Panc1 (cell line): ENCODE measurements at regions not wholly inside any gene's neighbourhood (a gene's known extent, or its start where the extent isn't known, plus 50 kb on each side); places are given as distances from the start of the nearest gene placed in this dataset.

ENCODE experiments used
- ATAC-seq: fragments of 200-7000 bp; cut with Tn5 transposase; 2 replicates; pipeline ENCODE4 v1.9.1; 2020; ENCODE audit warnings: mild to moderate bottlenecking, moderate library complexity
- BruUV-seq: library from RNA; stranded (reverse); fragments of 400-500 nt; replicated peaks from 2 replicates; lab custom pipeline; 2021; lab: Mats Ljungman, UMichigan
- CTCF ChIA-PET: fragments of 300-600 bp; sonication (Branson Sonifier 250); formaldehyde crosslinking; loops from one replicate; lab custom pipeline; 2022; ENCODE audit warnings: antibody characterized with exemption; lab: Charles Lee
- POLR2A ChIA-PET: fragments of 300-600 bp; sonication (Branson Sonifier 250); formaldehyde crosslinking; loops from one replicate; lab custom pipeline; 2022; ENCODE audit warnings: antibody characterized with exemption; lab: Charles Lee
- DNase-seq: peaks from one replicate; pipeline ENCODE4 v3.0.0-alpha.2; 2010; ENCODE audit warnings: low read depth, low spot score
- H3K27ac ChIP-seq: 2 replicates; pipeline ENCODE4 v1.5.1; 2011; ENCODE audit warnings: mild to moderate bottlenecking, low read length, inconsistent platforms
- H3K27me3 ChIP-seq: fragments of 200-500 bp; sonication (Bioruptor generic); 2 replicates; pipeline ENCODE4 v1.6.0; 2014; ENCODE audit warnings: low read length, inconsistent platforms; ENCODE audit not compliant: control insufficient read depth, insufficient read depth
- H3K36me3 ChIP-seq: fragments of 200-500 bp; sonication (Bioruptor generic); 2 replicates; pipeline ENCODE4 v1.5.1; 2014; ENCODE audit warnings: inconsistent platforms, mild to moderate bottlenecking, low read length, moderate library complexity; ENCODE audit not compliant: control insufficient read depth, insufficient read depth
- H3K4me1 ChIP-seq: 2 replicates; pipeline ENCODE4 v1.5.1; 2011; ENCODE audit warnings: inconsistent platforms, mild to moderate bottlenecking, low read length, moderate library complexity; ENCODE audit not compliant: control insufficient read depth, insufficient read depth
- H3K4me3 ChIP-seq, 2 experiments: 2 replicates each; pipeline ENCODE4 v1.5.1; 2011 to 2012; ENCODE audit warnings: low read depth in 2 of 2, low read length in 2 of 2, mild to moderate bottlenecking in 2 of 2, inconsistent platforms in 1 of 2, moderate library complexity in 1 of 2
- H3K9me3 ChIP-seq: fragments of 200-500 bp; sonication (Bioruptor generic); 2 replicates; pipeline ENCODE4 v1.5.1; 2014; ENCODE audit warnings: low read depth, mild to moderate bottlenecking, inconsistent platforms, low read length, moderate library complexity; ENCODE audit not compliant: control insufficient read depth, insufficient read depth
- POLR2AphosphoS5 ChIP-seq: IDR thresholded peaks from 2 replicates; pipeline ENCODE4 v1.6.1; 2012; ENCODE audit warnings: mild to moderate bottlenecking, low read depth, low read length, moderate library complexity
- SIN3A ChIP-seq: IDR thresholded peaks from 2 replicates; pipeline ENCODE4 v1.6.1; 2012; ENCODE audit warnings: low read depth, mild to moderate bottlenecking, low read length, moderate library complexity, borderline replicate concordance; ENCODE audit not compliant: insufficient read depth
- TCF7L2 ChIP-seq: IDR thresholded peaks from 2 replicates; pipeline ENCODE4 v1.6.1; 2011; ENCODE audit warnings: mild to moderate bottlenecking, low read depth, low read length, inconsistent platforms
- in situ Hi-C: cut with HindIII; loops from 2 replicates; pipeline ENCODE4 v1.10.0; 2016; ENCODE audit warnings: low sequenced_read_pairs, low pct_unique_long_range_greater_than_20kb
- intact Hi-C: fragments of 100-400 bp; cut with micrococcal nuclease; formaldehyde crosslinking; loops from one replicate; pipeline ENCODE4 v1.10.0; 2022; ENCODE audit not compliant: unreplicated experiment
- TF ChIP-seq, protein P1 (sequence below), 2 experiments: IDR thresholded peaks; 2 replicates each; pipeline ENCODE4 v1.6.1; 2011 to 2012; ENCODE audit warnings: low read depth in 2 of 2, control low read depth in 1 of 2, low read length in 1 of 2, mild to moderate bottlenecking in 1 of 2, moderate library complexity in 1 of 2; ENCODE audit not compliant: insufficient read depth in 1 of 2
- TF ChIP-seq, protein P2 (sequence below): fragments of 450-650 bp; IDR thresholded peaks from 2 replicates; pipeline ENCODE4 v1.5.1; 2017; ENCODE audit warnings: mild to moderate bottlenecking

GRCh38 chr2:7632420-7632819 is 715.2 kb downstream of the RNF144A start:
- Histone ChIP-seq H3K27ac (no peak overlapping the region), H3K4me1 (no peaks in the 10 kb centered on the region), H3K27me3 (no peaks in the 10 kb centered on the region), H3K36me3 (no peaks in the 10 kb centered on the region), H3K4me3 (no peak overlapping the region), H3K9me3 (no peaks in the 10 kb centered on the region)
- in situ Hi-C loops, result no loop called here
- ChIA-PET POLR2A (no interaction called here), CTCF (no interaction called here)
- ATAC-seq (no peak), DNase-seq (no peak)
- TF ChIP-seq, protein P1, sequence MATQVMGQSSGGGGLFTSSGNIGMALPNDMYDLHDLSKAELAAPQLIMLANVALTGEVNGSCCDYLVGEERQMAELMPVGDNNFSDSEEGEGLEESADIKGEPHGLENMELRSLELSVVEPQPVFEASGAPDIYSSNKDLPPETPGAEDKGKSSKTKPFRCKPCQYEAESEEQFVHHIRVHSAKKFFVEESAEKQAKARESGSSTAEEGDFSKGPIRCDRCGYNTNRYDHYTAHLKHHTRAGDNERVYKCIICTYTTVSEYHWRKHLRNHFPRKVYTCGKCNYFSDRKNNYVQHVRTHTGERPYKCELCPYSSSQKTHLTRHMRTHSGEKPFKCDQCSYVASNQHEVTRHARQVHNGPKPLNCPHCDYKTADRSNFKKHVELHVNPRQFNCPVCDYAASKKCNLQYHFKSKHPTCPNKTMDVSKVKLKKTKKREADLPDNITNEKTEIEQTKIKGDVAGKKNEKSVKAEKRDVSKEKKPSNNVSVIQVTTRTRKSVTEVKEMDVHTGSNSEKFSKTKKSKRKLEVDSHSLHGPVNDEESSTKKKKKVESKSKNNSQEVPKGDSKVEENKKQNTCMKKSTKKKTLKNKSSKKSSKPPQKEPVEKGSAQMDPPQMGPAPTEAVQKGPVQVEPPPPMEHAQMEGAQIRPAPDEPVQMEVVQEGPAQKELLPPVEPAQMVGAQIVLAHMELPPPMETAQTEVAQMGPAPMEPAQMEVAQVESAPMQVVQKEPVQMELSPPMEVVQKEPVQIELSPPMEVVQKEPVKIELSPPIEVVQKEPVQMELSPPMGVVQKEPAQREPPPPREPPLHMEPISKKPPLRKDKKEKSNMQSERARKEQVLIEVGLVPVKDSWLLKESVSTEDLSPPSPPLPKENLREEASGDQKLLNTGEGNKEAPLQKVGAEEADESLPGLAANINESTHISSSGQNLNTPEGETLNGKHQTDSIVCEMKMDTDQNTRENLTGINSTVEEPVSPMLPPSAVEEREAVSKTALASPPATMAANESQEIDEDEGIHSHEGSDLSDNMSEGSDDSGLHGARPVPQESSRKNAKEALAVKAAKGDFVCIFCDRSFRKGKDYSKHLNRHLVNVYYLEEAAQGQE (IDR thresholded peaks at IDR 0.05; ENCODE audit: insufficient read depth in 1 of 2, low read depth in 2 of 2, low read length in 1 of 2), result no peak
- TF ChIP-seq, protein P2, sequence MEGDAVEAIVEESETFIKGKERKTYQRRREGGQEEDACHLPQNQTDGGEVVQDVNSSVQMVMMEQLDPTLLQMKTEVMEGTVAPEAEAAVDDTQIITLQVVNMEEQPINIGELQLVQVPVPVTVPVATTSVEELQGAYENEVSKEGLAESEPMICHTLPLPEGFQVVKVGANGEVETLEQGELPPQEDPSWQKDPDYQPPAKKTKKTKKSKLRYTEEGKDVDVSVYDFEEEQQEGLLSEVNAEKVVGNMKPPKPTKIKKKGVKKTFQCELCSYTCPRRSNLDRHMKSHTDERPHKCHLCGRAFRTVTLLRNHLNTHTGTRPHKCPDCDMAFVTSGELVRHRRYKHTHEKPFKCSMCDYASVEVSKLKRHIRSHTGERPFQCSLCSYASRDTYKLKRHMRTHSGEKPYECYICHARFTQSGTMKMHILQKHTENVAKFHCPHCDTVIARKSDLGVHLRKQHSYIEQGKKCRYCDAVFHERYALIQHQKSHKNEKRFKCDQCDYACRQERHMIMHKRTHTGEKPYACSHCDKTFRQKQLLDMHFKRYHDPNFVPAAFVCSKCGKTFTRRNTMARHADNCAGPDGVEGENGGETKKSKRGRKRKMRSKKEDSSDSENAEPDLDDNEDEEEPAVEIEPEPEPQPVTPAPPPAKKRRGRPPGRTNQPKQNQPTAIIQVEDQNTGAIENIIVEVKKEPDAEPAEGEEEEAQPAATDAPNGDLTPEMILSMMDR, result no peak
- TF ChIP-seq SIN3A (no peak), TCF7L2 (no peak), POLR2AphosphoS5 (no peak)
- no TSS peak for BruUV-seq
- intact Hi-C loops, result no loop called here

- Histone ChIP-seq H3K4me1 (no peaks in the 10 kb centered on the region), H3K9me3 (no peaks in the 10 kb centered on the region), H3K27ac (no peak overlapping the region), H3K4me3 (no peak overlapping the region), H3K27me3 (no peaks in the 10 kb centered on the region), H3K36me3 (no peaks in the 10 kb centered on the region)
- ChIA-PET POLR2A (no interaction called here), CTCF (no interaction called here)
- intact Hi-C loops, result no loop called here
- in situ Hi-C loops, result no loop called here
- TF ChIP-seq, protein P2, result no peak
- TF ChIP-seq, protein P1 (IDR thresholded peaks at IDR 0.05; ENCODE audit: insufficient read depth in 1 of 2, low read depth in 2 of 2, low read length in 1 of 2), result no peak
- no peak for TF ChIP-seq TCF7L2
- TF ChIP-seq POLR2AphosphoS5, result no peak
- no peak for TF ChIP-seq SIN3A
- no TSS peak for BruUV-seq
- DNase-seq (no peak), ATAC-seq (no peak)
These were observed 716.4 kb downstream of the RNF144A start for GRCh38 chr2:7633566-7634153.
